ENCODE measurements at regions not wholly inside any gene's neighbourhood (a gene's known extent, or its start where the extent isn't known, plus 50 kb on each side); places are given as distances from the start of the nearest gene placed in this dataset.

GRCh38 chr7:125033506-125033905, 103.9 kb upstream of the POT1 start:
- DNase-seq (ENCODE audit: low spot score): no peak

DNA sequence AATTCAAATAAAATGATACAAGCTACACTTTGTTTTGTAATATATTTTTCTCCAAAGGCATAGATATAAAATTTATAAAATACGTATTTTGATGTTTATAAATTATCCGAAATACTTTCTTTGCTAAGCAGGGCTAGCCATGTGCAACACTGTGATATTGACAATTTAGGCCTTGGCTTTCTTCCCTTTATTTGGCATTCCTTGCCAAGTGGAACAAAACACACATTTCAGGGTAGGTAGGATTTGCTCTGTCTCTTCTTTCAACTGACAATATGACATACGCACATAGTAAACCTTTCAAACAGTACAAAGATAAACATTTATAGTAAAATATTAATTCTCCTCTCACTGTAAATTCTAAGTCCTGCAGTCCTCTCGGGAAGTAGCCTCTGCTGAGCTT, 103.3 kb upstream of the POT1 start:
- no peak for DNase-seq (ENCODE audit: low spot score)

- no peak for DNase-seq (ENCODE audit: low spot score)
Observed at GRCh38 chr7:125030756-125031387, 101.2 kb upstream of the POT1 start.

- no peak for DNase-seq (ENCODE audit: low spot score)
Observed at GRCh38 chr7:125025620-125026019, 96.0 kb upstream of the POT1 start.

DNA sequence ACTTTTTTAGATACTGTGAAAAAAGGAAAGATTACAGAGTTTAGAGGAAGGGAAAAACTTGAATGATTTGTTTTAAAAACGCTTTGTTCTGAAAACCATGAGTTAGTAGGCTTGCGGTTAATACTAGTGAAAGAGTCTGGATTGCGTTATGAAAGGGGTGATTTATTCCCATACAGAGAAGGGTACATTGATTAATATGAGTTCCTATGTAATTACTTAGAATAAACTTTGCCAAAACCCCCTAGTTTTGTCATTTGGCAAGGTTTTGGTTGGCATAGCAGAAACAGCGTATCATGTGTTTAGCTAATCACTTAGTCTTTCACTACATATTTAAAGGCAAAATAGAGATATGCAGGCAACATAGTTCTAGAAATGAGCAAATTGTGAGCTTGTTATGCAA, 91.2 kb upstream of the POT1 start:
- no peak for DNase-seq (ENCODE audit: low spot score)

- no peak for DNase-seq (ENCODE audit: low spot score)
Observed at GRCh38 chr7:125010540-125010939, 80.9 kb upstream of the POT1 start.

- DNase-seq (ENCODE audit: low spot score): no peak
Observed at GRCh38 chr7:124996778-124997177, 67.2 kb upstream of the POT1 start.

GRCh38 chr7:124992851-124993562, 63.4 kb upstream of the POT1 start:
- no peak for DNase-seq (ENCODE audit: low spot score)

DNA sequence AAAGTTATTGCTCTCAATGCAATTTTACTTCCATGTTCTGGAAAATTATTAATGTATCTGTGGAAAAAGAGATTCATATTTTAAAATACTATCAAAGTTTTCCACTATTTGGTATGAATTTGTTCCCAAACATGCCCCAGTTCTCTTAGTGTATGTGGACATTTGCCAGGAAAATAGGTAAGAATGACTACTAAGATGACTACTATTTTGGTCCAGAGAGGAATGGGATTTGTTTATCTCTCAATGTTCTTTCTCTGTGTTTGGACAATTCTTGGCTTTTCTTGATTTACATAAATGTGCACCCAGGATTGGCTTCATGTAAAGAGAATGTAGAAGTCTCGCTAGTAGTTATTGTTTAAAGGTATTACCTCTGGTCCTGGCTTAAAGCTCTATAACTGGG, 60.3 kb upstream of the POT1 start:
- DNase-seq (ENCODE audit: low spot score): no peak

Measured in SW480 (cell line).